Putamen (tissue), 1 donor: ENCODE measurements at regions not wholly inside any gene's neighbourhood (a gene's known extent, or its start where the extent isn't known, plus 50 kb on each side); places are given as distances from the start of the nearest gene placed in this dataset.
A peak's percentile ranks its signal among the peaks of the same experiment; 100 is the strongest.
"Not testable (repeated sequence)": the region's sequence is repeated elsewhere in the genome, so short reads cannot be mapped to it uniquely, and the experiment has no call there.

Source experiments
- DNase-seq: peaks from one replicate; pipeline ENCODE4 v3.0.0-alpha.2; 2016; ENCODE audit warnings: low spot score

DNA sequence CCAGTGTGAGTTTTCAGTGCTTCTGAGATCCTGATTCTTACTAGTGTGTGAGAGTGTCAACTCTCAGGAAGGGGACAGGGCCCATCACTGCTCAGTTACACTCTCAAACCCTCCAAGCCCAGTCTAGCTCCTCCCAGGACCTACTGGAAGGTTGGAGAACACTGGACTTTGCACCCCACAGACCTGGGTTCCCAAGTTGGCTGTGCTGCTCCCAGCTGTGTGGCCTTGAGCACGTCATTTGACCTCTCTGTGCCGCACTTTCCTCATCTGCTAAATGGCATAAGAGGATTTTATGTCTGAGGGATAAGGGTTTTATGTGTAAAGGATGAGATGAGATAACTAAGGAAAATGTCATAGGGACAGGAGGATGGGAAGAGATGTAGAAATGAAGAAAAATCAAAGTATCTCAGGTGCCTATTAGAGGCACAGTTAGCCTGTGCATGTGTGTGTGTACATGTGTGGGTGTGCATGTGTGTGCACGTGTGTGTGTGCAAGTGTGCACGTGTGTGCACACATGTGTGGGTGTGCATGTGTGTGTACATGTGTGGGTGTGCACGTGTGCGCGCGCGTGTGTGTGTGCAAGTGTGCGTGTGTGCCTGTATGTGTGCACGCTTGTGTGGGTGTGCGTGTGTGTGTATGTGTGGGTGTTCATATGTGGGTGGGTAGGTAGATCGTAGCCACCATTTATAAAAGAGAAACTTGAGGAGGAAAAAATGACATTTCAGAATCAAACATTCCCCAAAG lies 108.0 kb upstream of the GRK3 start:
- DNase-seq: not testable (repeated sequence)

DNA sequence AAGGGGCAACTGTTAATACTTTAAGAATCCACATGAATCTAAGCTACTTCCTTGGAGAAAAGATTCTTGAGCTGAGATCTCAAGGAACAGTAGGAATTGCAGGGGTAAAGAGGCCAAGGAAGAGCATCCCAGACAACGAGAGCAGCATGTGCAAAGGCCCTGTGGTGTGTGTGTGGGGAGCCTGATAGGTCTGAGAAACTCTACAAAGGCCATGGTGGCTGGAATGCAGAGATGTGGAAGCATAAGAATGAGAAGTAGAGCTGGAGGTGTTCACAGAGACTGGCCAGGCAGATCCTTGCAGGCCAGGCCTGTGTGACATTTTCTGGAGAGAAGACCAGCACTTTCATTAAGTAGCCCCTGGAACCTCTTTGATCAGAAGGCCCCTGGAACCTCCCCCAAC lies 105.8 kb upstream of the GRK3 start:
- not testable (repeated sequence) for DNase-seq

DNA sequence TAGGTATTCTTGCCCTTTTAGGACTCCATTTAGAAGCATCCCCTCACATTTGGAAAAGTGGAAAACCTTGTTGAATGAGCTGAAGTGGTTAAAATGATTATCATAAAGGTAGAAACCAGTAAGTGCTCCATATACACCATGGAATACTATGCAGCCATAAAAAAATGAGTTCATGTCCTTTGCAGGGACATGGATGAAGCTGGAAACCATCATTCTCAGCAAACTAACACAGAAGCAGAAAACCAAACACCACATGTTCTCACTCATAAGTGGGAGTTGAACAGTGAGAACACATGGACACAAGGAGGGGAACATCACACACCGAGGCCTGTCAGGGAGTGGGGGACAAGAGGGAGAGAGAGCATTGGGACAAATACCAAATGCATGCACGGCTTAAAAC lies 103.8 kb upstream of the GRK3 start:
- not testable (repeated sequence) for DNase-seq

DNA sequence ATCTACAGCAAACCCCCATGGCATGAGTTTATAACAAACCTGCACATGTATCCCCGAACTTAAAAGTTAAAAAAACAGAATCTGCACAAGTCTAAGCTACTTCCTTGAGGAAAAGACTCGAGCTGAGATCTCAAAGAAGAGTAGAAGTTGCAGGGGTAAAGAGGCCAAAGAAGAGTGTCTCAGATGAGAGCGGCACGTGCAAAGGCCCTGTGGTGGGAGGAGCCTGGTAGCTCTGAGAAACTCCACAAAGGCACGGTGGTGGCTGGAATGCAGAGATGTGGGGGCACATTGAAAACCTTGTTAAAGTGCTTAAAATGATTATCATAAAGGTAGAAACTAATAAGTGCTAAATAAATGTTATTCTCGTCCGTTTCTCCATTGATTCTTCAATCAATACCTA lies 103.2 kb upstream of the GRK3 start:
- no peak for DNase-seq

DNA sequence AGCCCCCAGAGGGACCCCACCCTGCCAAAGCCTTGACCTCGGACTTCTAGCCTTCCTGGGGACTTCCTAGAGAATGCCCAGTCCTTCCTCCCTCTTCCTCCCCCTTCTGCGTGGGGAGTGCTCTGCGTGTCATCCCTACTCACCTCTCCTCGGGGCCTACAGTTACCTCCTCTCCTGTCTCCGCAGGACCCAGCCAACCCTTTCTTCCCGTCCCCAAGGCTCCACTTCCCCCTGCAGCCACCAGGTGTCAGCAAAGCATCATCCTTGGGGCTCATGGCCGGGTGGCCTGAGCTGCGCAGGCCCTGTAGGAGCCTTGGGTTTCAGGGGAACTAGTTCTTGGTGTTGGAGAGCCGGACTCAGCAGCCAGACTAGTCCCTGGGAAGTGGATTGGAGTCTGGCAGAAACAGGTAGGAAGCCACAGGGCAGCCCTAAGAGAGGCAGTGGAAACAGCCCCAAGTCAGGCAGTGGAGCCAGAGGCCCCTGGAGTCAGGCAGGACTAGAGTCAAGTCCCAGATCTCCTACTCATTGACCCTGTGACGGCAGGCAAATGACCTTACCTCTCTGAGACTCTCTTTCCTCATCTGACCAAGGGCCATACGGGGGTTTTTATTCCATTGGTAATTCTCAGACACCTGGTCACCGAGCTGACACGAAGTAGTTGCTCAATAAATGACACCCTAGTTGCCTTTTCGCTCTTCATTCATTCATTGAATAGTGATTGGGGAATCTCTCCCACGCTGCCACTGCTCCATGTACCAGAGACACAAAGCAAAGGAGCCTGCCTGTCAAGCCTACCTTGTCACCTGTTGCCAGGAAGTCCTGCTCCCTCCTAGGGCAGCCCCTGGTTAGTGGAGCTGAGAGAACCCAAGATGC lies 101.8 kb upstream of the GRK3 start:
- DNase-seq: peak; percentile 67

DNA sequence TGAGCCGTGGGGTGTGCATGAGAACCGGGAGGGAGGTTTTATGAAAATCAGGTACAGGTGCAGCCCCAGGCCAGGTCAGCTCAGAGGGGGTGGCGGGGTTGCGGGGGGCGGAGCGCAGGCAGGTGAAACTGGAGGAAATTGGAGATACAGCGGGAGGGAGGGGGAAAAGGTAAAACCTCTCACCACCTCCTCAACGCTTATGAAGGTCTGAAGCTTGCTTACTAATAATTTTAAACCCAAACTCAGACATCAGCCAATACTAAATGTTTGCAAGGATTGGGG lies 101.2 kb upstream of the GRK3 start:
- DNase-seq: not testable (repeated sequence)

DNA sequence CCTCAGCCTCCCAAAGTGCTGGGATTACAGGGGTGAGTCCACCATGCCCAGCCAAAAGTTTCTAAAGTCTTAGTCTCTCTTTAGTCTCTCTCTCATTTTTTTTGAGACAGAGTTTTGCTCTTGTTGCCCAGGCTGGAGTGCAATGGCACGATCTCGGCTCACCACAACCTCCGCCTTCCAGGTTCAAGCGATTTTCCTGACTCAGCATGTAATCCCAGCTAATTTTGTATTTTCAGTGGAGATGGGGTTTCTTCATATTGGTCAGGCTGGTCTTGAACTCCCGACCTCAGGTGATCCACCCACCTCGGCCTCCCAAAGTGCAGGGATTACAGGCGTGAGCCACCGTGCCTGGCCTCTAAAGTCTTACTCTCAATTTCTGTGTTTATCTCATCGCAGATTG lies 100.1 kb upstream of the GRK3 start:
- not testable (repeated sequence) for DNase-seq

DNA sequence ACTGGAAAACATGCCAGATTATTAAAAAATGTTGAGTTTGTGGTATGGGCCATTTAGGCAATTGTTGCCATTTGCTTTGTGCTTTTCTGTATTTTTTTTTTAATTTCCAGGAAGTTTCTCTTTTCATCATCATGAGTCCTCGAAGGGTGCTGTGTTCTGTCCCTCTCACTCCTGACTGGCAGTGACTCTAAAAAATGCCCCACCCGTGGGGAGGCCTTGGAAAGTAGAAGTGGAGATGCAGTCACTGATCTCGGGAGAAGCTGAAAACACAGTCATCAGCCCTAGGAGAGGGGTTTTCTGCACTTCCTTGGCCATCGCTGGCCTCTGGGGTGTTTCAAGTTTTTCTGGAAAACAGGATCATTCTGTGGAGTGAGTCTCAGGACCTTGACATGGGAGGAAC lies 98.5 kb upstream of the GRK3 start:
- no peak for DNase-seq

DNA sequence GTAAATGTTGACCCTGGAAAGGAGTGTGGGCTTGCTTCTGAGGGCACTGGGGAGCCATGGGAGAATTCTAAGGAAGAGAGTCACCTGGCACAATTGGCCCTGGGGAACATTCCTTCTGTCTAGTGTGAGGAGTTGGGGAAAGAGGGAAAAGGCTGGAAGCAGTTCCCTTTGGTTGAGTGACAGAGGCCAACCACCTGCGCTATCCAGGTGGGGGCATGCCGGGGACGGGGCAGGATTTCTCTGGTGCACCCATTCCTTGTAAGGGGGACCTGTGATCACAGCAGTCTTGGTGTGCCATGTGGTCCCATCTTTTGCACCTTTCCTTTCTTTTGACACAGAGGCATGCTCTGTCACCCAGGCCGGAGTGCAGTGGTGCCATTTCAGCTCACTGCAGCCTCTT lies 92.1 kb upstream of the GRK3 start:
- DNase-seq: no peak

DNA sequence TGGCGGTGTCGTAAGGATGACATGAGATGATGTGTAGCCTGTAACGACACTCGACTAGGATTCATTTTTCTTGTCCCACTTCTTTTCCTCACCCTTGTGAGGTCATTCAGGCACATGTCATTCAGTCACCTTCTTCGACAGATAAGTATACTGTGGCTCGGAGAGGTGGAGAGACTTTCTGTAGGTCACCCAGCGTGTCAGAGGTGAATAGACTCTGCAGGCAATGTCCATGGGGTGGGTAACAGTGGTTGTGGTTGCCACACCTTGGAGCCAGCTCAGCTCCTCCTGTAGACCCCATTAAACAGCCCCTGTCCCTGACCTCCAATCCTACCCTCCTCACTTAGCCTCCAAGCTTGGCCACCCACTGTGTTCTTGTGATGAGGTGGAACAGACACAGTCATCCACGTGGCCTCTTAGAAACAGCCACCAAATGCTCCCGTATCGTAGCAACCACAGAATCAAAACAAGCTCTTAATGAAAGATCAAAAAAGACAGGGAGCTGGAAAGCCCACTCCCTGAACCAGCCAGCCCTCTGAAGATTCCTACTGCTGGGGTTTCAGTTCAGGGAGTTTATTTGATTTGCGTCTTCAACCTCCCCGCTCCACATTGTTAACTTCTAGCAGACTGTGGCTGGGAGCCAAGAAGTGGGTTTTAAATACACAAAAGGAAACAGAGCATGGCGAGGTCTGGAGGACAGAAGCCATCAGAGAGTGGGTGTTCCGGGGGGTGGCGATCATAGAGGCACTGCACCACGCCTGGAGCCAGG lies 89.0 kb upstream of the GRK3 start:
- peak; percentile 25 for DNase-seq

DNA sequence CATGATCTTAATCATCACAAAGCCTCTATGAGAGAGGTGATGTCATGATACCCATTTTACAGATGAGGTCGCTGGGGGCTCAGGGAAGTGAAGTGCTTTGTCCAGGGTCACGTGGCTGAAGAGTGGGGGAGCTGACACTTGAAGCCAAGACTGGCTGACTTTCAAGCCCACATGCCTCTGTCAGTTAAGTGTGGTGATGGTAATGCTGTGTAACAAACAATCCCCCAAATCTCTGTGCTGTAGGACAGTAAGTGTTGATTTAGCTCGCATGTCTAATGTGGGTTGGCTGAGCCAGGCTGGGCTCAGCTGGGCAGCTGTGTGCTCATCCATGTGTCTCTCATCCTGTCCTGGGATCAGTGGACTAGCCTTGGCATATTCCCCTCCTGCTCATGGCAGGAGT lies 87.1 kb upstream of the GRK3 start:
- DNase-seq: no peak

DNA sequence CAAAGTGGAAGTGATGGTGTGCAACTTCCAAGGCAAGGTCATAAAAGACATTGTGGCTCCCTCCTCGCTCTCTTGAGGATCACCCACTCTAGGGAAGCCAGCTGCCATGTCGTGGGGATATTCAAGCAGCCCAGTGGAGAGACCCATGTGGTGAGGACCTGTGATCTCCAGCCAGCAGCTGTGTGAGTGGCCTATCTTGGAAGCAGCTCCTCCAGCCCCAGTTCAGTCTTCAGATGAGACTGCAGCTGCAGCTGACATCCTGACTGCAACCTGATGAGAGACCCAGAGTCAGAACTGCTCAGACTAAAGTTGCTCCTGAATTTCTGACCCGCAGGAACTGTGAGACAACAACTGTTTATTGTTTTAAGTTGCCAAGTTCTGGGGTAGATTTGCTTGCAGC lies 86.4 kb upstream of the GRK3 start:
- DNase-seq: no peak

DNA sequence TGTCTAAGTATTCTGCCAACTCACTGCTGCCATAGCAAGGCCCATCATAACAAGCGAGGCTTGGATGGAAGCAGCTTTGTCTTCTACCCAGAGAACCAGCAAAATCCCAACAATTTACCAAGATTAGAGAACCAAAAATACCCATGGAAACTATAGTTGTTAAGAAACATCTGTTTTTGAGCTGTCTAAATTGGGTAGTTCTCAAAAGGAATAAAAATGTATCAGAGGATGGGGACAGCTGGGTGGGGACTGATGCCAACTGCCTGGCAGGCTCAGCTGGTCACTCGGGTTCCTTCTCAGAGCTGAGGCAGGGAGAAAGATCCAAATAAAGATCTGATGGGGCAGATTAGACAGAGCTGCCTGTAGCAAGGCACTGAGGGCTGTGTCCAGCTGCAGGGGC lies 85.9 kb upstream of the GRK3 start:
- DNase-seq: no peak

DNA sequence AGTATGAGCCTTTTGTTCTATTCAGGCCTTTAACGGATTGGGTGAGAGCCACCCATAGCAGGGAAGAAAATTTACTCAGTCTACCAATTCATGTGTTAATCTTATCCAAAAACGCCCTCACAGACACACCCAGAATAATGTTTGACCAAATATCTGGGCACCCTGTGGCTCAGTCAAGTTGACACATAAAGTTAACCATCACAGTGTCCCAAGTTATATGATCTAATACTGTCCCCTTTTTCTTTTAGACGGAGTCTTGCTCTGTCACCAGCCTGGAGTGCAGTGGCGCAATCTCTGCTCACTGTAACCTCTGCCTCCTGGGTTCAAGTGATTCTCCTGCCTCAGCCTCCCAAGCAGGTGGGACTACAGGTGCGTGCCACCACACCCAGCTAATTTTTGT lies 83.6 kb upstream of the GRK3 start:
- DNase-seq: not testable (repeated sequence)

DNA sequence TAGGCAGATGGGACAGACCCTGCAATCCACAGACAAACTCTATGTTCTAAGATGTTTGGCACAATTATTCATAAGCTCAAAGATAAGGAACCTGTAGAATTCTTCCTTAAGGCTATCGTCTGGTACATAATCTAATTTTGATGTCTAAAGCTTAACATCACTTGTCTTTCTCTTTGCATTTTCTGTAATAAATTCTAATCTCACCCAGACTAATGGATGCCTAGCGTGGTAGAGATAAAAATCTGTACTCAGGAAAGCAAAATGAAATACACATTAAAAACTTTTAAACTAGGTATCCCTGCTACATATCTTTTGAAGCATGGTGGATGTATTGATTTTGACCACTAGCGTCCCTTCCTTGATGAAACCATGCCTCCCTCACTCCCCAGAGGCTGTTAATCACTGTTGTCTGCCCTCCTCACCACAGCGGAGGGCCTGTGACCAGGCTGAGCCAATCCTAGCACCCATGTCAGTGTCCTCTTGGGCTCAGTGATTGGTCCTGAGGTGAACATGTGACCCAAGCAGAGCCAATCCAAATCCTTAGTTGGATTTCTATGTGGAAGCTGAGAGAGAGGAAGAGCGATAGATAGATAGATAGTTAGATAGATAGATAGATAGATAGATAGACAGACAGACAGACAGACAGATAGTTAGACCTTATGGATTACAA lies 82.2 kb upstream of the GRK3 start:
- DNase-seq: no peak

DNA sequence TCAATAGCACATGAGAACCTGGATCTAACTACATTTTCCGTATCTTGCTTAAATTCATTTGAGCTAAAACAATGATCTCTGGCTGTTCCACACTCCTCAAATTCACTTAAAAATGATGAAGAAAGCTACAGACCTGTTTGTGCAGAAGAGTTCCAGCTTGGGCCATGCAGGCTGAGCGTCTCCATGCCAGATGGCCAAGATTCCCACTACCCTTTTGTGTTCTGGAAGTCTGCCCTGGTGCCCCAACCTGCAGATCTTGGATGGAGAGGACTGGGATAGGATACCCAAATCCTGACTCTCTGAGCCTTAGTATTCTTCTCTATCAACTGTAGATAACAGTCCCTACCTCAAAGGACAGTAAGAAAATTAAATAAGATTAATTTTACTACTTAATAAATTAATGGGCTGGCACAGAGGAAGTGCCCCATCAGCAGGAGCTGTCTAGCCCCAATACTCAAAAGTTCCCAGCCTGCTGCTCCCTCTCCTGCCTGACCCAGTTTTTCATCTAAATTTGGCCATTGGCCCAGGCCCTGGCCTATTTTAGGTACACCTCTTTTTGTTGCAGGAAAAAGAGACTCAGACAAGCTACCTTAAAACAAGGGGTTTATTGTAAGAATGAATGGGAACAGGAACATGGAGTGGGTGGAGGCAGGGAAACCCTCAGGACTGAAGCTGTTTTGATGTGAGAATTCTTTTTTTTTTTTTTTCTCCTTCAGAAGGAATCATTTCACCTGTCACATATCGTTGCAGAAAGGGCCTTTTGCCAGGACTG lies 81.4 kb upstream of the GRK3 start:
- peak; percentile 52 for DNase-seq

DNA sequence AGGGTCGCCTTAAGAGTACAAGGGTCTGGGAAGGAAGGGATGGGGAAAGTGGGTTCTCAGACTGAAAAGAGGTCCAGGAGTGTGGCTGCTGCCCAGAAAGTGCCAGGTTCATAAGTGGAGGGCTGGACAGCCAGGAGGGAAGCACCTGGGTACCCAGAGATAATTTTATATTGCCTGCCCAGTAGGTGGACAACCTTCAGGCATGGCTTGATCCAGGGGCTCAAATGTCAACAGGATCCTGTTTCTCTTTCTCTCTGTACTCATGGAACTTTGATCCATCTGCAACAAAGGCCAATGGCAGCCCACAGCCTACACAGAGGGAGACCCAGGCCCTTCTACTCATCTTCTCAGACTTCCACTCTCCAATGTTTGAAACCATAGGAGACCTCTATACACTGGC lies 80.5 kb upstream of the GRK3 start:
- no peak for DNase-seq

DNA sequence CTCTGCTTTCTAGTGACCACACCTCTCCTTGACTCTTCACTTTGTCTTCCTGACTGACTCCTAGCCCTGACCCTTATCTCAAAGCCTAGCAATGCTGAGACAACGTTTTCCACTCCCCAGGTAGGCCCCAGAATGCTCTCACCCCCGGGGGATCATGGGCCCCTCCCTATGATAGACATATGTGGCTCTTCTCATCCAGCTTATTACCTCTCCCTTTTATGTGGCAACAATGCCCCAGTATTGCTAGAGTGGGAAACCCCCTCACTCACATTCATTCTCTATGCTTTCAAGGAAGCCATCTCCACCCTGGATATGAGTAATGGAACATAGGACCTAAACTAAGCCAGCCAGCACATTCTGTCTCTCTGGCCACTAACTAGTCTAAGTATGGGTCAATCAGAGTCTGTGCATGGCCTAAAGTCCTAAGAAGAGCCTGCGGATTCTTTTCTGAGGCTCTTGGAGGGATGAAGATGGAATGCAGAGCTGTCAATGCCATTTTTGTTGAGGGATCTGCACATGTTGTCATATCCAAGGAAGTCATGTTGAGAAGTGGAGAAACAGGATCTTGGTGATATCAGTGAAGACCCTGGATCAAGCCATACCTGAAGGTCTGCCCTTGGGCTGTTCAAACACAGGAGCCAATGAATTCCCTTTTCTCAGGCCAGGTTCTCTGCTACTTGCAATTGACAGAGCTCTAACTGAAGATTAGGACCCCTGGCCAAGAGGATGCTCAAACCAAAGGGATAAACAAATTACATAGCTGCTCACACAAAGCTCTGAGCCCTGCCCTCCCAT lies 79.8 kb upstream of the GRK3 start:
- no peak for DNase-seq

DNA sequence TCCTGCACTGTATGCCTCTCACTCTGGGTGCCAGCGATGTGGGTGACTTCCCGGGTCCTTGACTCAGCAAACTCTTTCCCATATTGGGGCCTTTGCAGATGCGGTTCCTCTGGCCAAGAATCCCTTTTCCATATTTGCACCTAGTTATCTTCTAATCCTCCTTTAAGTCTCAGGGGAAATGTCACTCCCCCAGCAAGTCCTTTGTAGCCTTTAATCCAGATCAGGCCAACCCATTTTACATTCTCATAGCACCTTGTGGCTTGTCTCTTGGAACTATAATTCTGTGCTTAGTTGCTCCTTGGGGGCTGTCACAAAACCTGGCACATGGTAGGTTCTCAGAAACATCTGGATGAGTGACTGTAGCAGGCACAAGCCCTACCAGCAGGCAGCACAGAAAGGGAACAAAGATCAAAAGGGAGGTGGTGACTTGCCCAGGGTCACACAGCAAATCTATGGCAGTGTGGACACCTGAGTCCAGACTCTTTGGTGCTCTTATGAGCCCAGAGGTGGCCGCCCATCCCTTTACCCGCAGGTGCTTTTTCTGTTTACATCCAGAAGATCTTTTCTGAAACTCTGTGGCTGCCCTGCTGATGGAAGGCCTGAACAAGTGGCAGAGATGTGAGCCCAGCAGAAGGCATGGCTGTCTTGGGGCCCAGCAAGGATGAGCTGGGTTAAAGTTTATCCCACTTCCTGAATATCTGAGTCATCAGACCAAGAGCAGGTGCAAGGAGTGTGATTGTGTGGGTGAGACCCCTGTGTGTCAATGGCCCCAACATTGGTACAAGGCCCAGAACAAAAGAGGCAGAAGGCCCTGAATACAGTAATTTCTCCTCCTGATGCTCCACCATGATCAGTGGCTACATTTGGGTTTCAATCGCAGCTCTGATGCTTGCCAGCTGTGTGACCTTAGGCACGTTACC lies 78.6 kb upstream of the GRK3 start:
- DNase-seq: no peak

DNA sequence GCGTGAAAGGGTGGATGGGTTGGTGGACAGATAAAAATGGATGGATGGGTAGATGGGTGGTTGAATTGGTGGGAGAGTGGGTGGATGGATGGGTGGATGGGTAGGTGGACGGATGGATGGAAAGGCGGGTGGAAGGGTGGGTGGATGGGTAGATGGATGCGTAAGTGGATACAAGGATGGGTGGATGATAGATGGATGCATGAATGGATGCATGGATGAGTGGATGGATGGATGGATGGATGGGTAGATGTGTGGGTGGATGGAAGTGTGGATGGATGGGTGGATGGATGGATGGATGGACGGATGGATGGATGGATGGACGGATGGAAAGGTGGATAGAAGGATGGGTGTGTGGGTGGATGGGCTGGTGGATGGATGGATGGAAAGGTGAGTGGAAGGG lies 77.0 kb upstream of the GRK3 start:
- DNase-seq: no peak
